H1 (cell line): ENCODE measurements at regions not wholly inside any gene's neighbourhood (a gene's known extent, or its start where the extent isn't known, plus 50 kb on each side); places are given as distances from the start of the nearest gene placed in this dataset.

ENCODE experiments used
- CBX5 ChIP-seq: fragments of 300-800, 300-1000 bp; sonication (generic); IDR thresholded peaks from 2 replicates; pipeline ENCODE4 v1.7.1; 2016; ENCODE audit warnings: antibody characterized with exemption, low read length, low read depth
- CEBPB ChIP-seq: IDR thresholded peaks from 2 replicates; pipeline ENCODE4 v1.6.1; 2012; ENCODE audit warnings: low read depth, low read length
- CHD1 ChIP-seq: IDR thresholded peaks from 2 replicates; pipeline ENCODE4 v1.6.1; 2012; ENCODE audit warnings: low read depth, low read length, improper control_type of control experiment
- EGR1 ChIP-seq: IDR thresholded peaks from 2 replicates; pipeline ENCODE4 v1.6.1; 2011; ENCODE audit warnings: low read depth, low read length, borderline replicate concordance
- MAFK ChIP-seq: IDR thresholded peaks from 2 replicates; pipeline ENCODE4 v1.6.1; 2012; ENCODE audit warnings: low read depth, mild to moderate bottlenecking, improper control_type of control experiment, low read length
- RFX5 ChIP-seq: IDR thresholded peaks from 2 replicates; pipeline ENCODE4 v1.6.1; 2011; ENCODE audit warnings: low read depth, low read length, improper control_type of control experiment, borderline replicate concordance
- SIRT6 ChIP-seq: IDR thresholded peaks from one replicate; pipeline ENCODE4 v1.7.1; 2012; ENCODE audit warnings: low read length, inconsistent platforms
- SIX5 ChIP-seq: IDR thresholded peaks from 2 replicates; pipeline ENCODE4 v1.6.1; 2011; ENCODE audit warnings: mild to moderate bottlenecking, low read depth, low read length
- TAF7 ChIP-seq: optimal IDR thresholded peaks from 2 replicates; pipeline ENCODE3; 2011; ENCODE audit warnings: low read depth, mild to moderate bottlenecking, inconsistent platforms, low read length, moderate library complexity, borderline replicate concordance
- TCF12 ChIP-seq: IDR thresholded peaks from 2 replicates; pipeline ENCODE4 v1.6.1; 2011; ENCODE audit warnings: low read depth, mild to moderate bottlenecking, low read length
- TF ChIP-seq, protein P1 (sequence below): fragments of 300-600 bp; sonication (generic); IDR thresholded peaks from 2 replicates; pipeline ENCODE4 v1.7.1; 2012; ENCODE audit warnings: low read length, moderate library complexity, mild to moderate bottlenecking, inconsistent platforms; ENCODE audit not compliant: insufficient replicate concordance

DNA sequence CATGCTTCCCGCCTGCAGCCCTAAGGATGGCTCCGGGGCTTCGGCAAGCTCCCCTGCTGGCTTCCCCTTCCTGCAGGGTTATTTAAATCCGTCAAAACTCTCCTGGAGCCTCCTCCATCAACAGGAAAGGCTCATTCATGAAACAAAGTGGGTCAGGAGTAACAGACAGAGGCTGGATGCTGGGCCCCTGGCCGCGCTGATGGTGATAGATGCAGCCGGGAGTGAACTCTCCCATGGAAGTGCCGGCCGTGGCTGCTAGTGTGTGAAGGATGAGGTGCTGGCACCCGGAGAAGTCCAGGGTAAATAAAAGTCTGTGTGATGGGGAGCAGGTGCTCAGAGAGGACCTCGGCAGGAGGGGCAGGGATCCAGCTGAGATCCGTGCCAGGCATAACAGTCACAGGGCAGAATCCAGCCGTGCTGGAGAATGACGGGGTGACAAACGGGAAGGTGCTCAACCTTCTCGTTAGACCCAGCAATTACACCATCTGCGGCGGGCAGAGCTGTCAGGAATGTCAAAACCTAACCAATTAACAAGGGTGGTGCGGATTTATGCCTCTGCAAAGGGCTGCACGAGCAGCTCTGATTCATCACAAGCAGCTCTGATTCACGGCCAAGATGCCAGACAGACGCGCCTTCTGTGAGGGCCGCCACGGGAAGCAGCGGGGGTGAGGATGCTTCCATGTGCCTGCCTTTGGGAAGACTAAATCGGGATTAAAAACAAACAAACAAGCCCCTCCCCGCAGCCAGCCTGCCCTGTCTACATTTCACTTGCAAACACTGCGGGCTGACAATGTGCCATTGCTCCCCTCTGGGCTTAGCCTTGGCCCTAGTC lies 55.6 kb downstream of the SYNE3 start (continued):
- TF ChIP-seq, protein P1, sequence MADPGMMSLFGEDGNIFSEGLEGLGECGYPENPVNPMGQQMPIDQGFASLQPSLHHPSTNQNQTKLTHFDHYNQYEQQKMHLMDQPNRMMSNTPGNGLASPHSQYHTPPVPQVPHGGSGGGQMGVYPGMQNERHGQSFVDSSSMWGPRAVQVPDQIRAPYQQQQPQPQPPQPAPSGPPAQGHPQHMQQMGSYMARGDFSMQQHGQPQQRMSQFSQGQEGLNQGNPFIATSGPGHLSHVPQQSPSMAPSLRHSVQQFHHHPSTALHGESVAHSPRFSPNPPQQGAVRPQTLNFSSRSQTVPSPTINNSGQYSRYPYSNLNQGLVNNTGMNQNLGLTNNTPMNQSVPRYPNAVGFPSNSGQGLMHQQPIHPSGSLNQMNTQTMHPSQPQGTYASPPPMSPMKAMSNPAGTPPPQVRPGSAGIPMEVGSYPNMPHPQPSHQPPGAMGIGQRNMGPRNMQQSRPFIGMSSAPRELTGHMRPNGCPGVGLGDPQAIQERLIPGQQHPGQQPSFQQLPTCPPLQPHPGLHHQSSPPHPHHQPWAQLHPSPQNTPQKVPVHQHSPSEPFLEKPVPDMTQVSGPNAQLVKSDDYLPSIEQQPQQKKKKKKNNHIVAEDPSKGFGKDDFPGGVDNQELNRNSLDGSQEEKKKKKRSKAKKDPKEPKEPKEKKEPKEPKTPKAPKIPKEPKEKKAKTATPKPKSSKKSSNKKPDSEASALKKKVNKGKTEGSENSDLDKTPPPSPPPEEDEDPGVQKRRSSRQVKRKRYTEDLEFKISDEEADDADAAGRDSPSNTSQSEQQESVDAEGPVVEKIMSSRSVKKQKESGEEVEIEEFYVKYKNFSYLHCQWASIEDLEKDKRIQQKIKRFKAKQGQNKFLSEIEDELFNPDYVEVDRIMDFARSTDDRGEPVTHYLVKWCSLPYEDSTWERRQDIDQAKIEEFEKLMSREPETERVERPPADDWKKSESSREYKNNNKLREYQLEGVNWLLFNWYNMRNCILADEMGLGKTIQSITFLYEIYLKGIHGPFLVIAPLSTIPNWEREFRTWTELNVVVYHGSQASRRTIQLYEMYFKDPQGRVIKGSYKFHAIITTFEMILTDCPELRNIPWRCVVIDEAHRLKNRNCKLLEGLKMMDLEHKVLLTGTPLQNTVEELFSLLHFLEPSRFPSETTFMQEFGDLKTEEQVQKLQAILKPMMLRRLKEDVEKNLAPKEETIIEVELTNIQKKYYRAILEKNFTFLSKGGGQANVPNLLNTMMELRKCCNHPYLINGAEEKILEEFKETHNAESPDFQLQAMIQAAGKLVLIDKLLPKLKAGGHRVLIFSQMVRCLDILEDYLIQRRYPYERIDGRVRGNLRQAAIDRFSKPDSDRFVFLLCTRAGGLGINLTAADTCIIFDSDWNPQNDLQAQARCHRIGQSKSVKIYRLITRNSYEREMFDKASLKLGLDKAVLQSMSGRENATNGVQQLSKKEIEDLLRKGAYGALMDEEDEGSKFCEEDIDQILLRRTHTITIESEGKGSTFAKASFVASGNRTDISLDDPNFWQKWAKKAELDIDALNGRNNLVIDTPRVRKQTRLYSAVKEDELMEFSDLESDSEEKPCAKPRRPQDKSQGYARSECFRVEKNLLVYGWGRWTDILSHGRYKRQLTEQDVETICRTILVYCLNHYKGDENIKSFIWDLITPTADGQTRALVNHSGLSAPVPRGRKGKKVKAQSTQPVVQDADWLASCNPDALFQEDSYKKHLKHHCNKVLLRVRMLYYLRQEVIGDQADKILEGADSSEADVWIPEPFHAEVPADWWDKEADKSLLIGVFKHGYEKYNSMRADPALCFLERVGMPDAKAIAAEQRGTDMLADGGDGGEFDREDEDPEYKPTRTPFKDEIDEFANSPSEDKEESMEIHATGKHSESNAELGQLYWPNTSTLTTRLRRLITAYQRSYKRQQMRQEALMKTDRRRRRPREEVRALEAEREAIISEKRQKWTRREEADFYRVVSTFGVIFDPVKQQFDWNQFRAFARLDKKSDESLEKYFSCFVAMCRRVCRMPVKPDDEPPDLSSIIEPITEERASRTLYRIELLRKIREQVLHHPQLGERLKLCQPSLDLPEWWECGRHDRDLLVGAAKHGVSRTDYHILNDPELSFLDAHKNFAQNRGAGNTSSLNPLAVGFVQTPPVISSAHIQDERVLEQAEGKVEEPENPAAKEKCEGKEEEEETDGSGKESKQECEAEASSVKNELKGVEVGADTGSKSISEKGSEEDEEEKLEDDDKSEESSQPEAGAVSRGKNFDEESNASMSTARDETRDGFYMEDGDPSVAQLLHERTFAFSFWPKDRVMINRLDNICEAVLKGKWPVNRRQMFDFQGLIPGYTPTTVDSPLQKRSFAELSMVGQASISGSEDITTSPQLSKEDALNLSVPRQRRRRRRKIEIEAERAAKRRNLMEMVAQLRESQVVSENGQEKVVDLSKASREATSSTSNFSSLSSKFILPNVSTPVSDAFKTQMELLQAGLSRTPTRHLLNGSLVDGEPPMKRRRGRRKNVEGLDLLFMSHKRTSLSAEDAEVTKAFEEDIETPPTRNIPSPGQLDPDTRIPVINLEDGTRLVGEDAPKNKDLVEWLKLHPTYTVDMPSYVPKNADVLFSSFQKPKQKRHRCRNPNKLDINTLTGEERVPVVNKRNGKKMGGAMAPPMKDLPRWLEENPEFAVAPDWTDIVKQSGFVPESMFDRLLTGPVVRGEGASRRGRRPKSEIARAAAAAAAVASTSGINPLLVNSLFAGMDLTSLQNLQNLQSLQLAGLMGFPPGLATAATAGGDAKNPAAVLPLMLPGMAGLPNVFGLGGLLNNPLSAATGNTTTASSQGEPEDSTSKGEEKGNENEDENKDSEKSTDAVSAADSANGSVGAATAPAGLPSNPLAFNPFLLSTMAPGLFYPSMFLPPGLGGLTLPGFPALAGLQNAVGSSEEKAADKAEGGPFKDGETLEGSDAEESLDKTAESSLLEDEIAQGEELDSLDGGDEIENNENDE, result no peak
- TF ChIP-seq SIX5 (no peak), CHD1 (no peak), CBX5 (no peak), TAF7 (no peak), MAFK (no peak), SIRT6 (no peak), RFX5 (no peak), EGR1 (no peak), TCF12 (no peak), CEBPB (no peak)
- TF ChIP-seq, all 59 proteins: peak for 0
